OCI-LY3 (cell line): ENCODE measurements at regions not wholly inside any gene's neighbourhood (a gene's known extent, or its start where the extent isn't known, plus 50 kb on each side); places are given as distances from the start of the nearest gene placed in this dataset.

Source experiments
- H2AFZ ChIP-seq: fragments of 200-600, 300-600 bp; shearing (Covaris generic); 2 replicates; pipeline ENCODE4 v1.6.0; 2014; ENCODE audit warnings: antibody characterized with exemption, low read depth, low read length
- H3K27ac ChIP-seq: fragments of 200-600, 300-600 bp; sonication (generic); 2 replicates; pipeline ENCODE4 v1.5.1; 2014; ENCODE audit warnings: mild to moderate bottlenecking, low read length, moderate library complexity, mixed read lengths
- H3K27me3 ChIP-seq: fragments of 200-600, 300-600 bp; sonication (generic); 2 replicates; pipeline ENCODE4 v1.6.1; 2014; ENCODE audit warnings: low read depth, low read length, mixed read lengths
- H3K36me3 ChIP-seq: fragments of 200-600, 300-600 bp; sonication (generic); replicated peaks from 2 replicates; pipeline ENCODE3; 2014; ENCODE audit warnings: low read depth, low read length, mixed read lengths
- H3K4me1 ChIP-seq: fragments of 300-600, 200-600 bp; sonication (generic); 2 replicates; pipeline ENCODE4 v1.6.1; 2014; ENCODE audit warnings: low read length, mixed read lengths
- H3K4me2 ChIP-seq: fragments of 200-600, 300-600 bp; sonication (generic); 2 replicates; pipeline ENCODE4 v1.6.1; 2014; ENCODE audit warnings: low read length, mixed read lengths
- H3K4me3 ChIP-seq: fragments of 300-600, 200-600 bp; sonication (generic); 2 replicates; pipeline ENCODE4 v1.5.1; 2014; ENCODE audit warnings: antibody characterized with exemption, mild to moderate bottlenecking, low read length, moderate library complexity
- H3K79me2 ChIP-seq: fragments of 300-600, 200-600 bp; shearing (Covaris generic); 2 replicates; pipeline ENCODE4 v1.6.1; 2014; ENCODE audit warnings: mild to moderate bottlenecking, low read length, mixed read lengths
- H3K9ac ChIP-seq: fragments of 300-600, 200-600 bp; shearing (Covaris generic); 2 replicates; pipeline ENCODE4 v1.6.0; 2014; ENCODE audit warnings: mild to moderate bottlenecking, low read length, moderate library complexity
- H3K9me3 ChIP-seq: fragments of 200-600, 300-600 bp; shearing (Covaris generic); 2 replicates; pipeline ENCODE4 v1.6.1; 2014; ENCODE audit warnings: low read length, mixed read lengths; ENCODE audit not compliant: insufficient read depth
- H4K20me1 ChIP-seq: fragments of 200-600, 300-600 bp; sonication (generic); 2 replicates; pipeline ENCODE4 v1.6.1; 2016; ENCODE audit warnings: low read length, mixed read lengths; ENCODE audit not compliant: insufficient read depth
- CTCF ChIP-seq: fragments of 200-600, 300-600 bp; sonication (generic); IDR thresholded peaks from 2 replicates; pipeline ENCODE4 v1.5.1; 2014; ENCODE audit warnings: antibody characterized with exemption, low read length, low read depth
- EZH2phosphoT487 ChIP-seq: fragments of 200-600 bp; shearing (Covaris generic); IDR thresholded peaks from 2 replicates; pipeline ENCODE4 v1.6.1; 2018; ENCODE audit warnings: antibody characterized with exemption, mixed run types, low read depth

GRCh38 chr14:84237881-84238280 lies 1292.1 kb upstream of the FLRT2 start:
- no peak overlapping the region for H3K4me2 ChIP-seq
- H3K4me1 ChIP-seq = no peaks in the 10 kb centered on the region
- H3K27ac ChIP-seq = no peak overlapping the region
- no peaks in the 10 kb centered on the region for H3K36me3 ChIP-seq
- H2AFZ ChIP-seq = no peak overlapping the region
- H3K4me3 ChIP-seq = no peak overlapping the region
- no peaks in the 10 kb centered on the region for H3K9me3 ChIP-seq
- H4K20me1 ChIP-seq = no peaks in the 10 kb centered on the region
- no peak for TF ChIP-seq EZH2phosphoT487
- TF ChIP-seq CTCF = no peak
- H3K79me2 ChIP-seq = no peaks in the 10 kb centered on the region
- H3K9ac ChIP-seq = no peak overlapping the region
- H3K27me3 ChIP-seq = no peaks in the 10 kb centered on the region

GRCh38 chr14:84247693-84248092 lies 1282.3 kb upstream of the FLRT2 start:
- Histone ChIP-seq H4K20me1 (no peaks in the 10 kb centered on the region), H2AFZ (no peak overlapping the region), H3K4me1 (no peaks in the 10 kb centered on the region), H3K79me2 (no peaks in the 10 kb centered on the region), H3K27ac (no peak overlapping the region), H3K4me3 (no peak overlapping the region), H3K27me3 (no peaks in the 10 kb centered on the region), H3K4me2 (no peak overlapping the region), H3K36me3 (no peaks in the 10 kb centered on the region), H3K9me3 (no peaks in the 10 kb centered on the region), H3K9ac (no peak overlapping the region)
- TF ChIP-seq CTCF (no peak), EZH2phosphoT487 (no peak)

GRCh38 chr14:84250893-84251292 lies 1279.1 kb upstream of the FLRT2 start:
- H3K27me3 ChIP-seq = no peaks in the 10 kb centered on the region
- no peak overlapping the region for H3K27ac ChIP-seq
- H3K9me3 ChIP-seq = no peaks in the 10 kb centered on the region
- no peaks in the 10 kb centered on the region for H3K4me1 ChIP-seq
- TF ChIP-seq EZH2phosphoT487 = no peak
- H3K4me2 ChIP-seq = no peak overlapping the region
- H3K79me2 ChIP-seq = no peaks in the 10 kb centered on the region
- no peak overlapping the region for H3K4me3 ChIP-seq
- no peaks in the 10 kb centered on the region for H4K20me1 ChIP-seq
- H2AFZ ChIP-seq = no peak overlapping the region
- no peak overlapping the region for H3K9ac ChIP-seq
- H3K36me3 ChIP-seq = no peaks in the 10 kb centered on the region

- Histone ChIP-seq H3K9ac (no peak overlapping the region), H3K4me3 (no peak overlapping the region), H3K4me1 (no peaks in the 10 kb centered on the region), H3K4me2 (no peak overlapping the region), H2AFZ (no peak overlapping the region), H3K27ac (no peak overlapping the region), H3K36me3 (no peaks in the 10 kb centered on the region), H3K27me3 (no peaks in the 10 kb centered on the region), H3K79me2 (no peaks in the 10 kb centered on the region), H4K20me1 (no peaks in the 10 kb centered on the region), H3K9me3 (no peaks in the 10 kb centered on the region)
- no peak for TF ChIP-seq EZH2phosphoT487
- TF ChIP-seq CTCF = no peak
These were observed 1278.4 kb upstream of the FLRT2 start for GRCh38 chr14:84251411-84252115.
